NB4 (cell line): ENCODE measurements at regions not wholly inside any gene's neighbourhood (a gene's known extent, or its start where the extent isn't known, plus 50 kb on each side); places are given as distances from the start of the nearest gene placed in this dataset.

Source experiments
- CTCF ChIP-seq: IDR thresholded peaks from one replicate; pipeline ENCODE4 v1.5.1; 2012; ENCODE audit warnings: low read depth, low read length
- POLR2A ChIP-seq: IDR thresholded peaks from 2 replicates; pipeline ENCODE4 v1.6.1; 2011; ENCODE audit warnings: mild to moderate bottlenecking; ENCODE audit not compliant: insufficient read length; ENCODE audit errors: extremely low read depth
- TF ChIP-seq, protein P1 (sequence below): IDR thresholded peaks from 2 replicates; pipeline ENCODE4 v1.6.1; 2011; ENCODE audit warnings: low read depth, low read length

GRCh38 chr5:3221432-3221831 lies 374.2 kb upstream of the IRX1 start:
- TF ChIP-seq CTCF (no peak), POLR2A (no peak)
- TF ChIP-seq, protein P1, sequence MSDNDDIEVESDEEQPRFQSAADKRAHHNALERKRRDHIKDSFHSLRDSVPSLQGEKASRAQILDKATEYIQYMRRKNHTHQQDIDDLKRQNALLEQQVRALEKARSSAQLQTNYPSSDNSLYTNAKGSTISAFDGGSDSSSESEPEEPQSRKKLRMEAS = no peak
